ENCODE measurements at regions not wholly inside any gene's neighbourhood (a gene's known extent, or its start where the extent isn't known, plus 50 kb on each side); places are given as distances from the start of the nearest gene placed in this dataset.
A peak's percentile ranks its signal among the peaks of the same experiment; 100 is the strongest.

- H3K27me3 ChIP-seq, result no peaks in the 10 kb centered on the region
- peak overlapping the region in 2 of 11 experiments; percentile 50 to 73; a peak in 6 of 22 replicates for H3K27ac ChIP-seq
- peak overlapping the region in 1 of 11 experiments; percentile 31; a peak in 2 of 22 replicates for H3K9ac ChIP-seq
- H3K9me3 ChIP-seq (replicated peaks in 1 of 11), result peaks cover 0 to 25% (median 0%) of the 10 kb centered on the region in 11 experiments; a peak in 7 of 22 replicates
- H3K4me2 ChIP-seq, result peak overlapping the region; percentile 2 to 74 (median 30); a peak in 17 of 22 replicates
- TF ChIP-seq Cebpa-rat (IDR thresholded peaks at IDR 0.05), result no peak
- H3K4me1 ChIP-seq, result peaks cover 23 to 54% (median 32%) of the 10 kb centered on the region in 10 experiments
- no peaks in the 10 kb centered on the region for H4K20me1 ChIP-seq
- no peaks in the 10 kb centered on the region for H3K36me3 ChIP-seq
- H3K4me3 ChIP-seq, result no peak overlapping the region
These were observed 120.3 kb upstream of the SLC6A11 start for GRCh38 chr3:10695595-10696285.

DNA sequence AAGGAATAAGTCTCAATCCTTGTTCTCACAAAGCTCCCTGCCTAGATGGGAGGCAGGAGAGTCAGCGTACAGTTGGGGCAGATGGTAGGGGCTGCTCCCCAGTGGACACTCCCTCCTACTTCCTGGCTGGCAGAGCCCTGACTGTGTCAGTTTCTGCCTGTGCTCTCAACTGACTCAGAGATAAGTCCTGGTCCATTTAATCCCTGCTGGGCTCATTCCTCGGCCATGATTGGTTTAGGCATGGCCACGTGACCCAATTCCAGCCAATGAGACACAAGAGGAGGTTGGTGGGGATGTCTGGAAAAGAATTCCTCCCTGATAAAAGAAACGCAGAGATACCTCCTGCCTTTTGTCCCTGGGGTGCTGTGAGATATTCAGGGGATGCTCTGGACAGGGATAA, 118.1 kb upstream of the SLC6A11 start:
- Histone ChIP-seq H3K27ac (no peak overlapping the region), H3K27me3 (no peaks in the 10 kb centered on the region)

DNA sequence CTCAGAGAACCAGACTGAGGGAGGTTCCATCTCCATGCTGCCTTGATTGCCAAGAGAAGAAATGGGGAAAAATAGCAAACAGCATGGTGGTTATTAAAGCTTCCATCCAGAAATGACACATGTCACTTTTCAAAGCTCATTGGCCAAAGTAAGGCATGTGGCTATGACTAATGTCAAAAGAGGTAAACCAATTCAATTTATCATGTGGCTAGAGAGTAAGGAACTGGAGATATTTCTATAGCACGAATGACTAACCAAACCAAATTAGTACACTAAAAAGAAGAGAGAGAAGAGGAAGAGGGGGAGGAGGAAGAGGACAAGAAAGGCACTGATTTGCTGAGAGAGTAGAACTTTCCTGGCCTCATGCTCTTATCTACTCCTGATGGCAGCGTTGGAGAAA, 115.2 kb upstream of the SLC6A11 start:
- H3K27ac ChIP-seq, result no peak overlapping the region; a peak in 1 of 22 replicates
- no peak overlapping the region for H3K9ac ChIP-seq
- no peaks in the 10 kb centered on the region for H3K36me3 ChIP-seq
- H4K20me1 ChIP-seq, result no peaks in the 10 kb centered on the region
- H3K4me2 ChIP-seq, result peak overlapping the region in 2 of 11 experiments; percentile 4 to 43; a peak in 4 of 22 replicates
- TF ChIP-seq Cebpa-rat (IDR thresholded peaks at IDR 0.05), result no peak
- 0 out of 22 replicates have a peak, but pooled peaks cover 0 to 8% (median 0%) of the 10 kb centered on the region in 11 experiments for H3K9me3 ChIP-seq (replicated peaks in 1 of 11)
- H3K27me3 ChIP-seq, result peaks cover 0 to 9% (median 0%) of the 10 kb centered on the region in 11 experiments; a peak in 6 of 22 replicates
- H3K4me1 ChIP-seq, result peaks cover 8 to 44% (median 24%) of the 10 kb centered on the region in 10 experiments
- no peak overlapping the region for H3K4me3 ChIP-seq

More for the DNA sequence above, 118.1 kb upstream of the SLC6A11 start:
- no peaks in the 10 kb centered on the region for H3K36me3 ChIP-seq
- no peaks in the 10 kb centered on the region for H4K20me1 ChIP-seq
- H3K4me2 ChIP-seq, result peak overlapping the region in 1 of 11 experiments; percentile 1; a peak in 1 of 22 replicates
- peaks cover 20 to 69% (median 29%) of the 10 kb centered on the region in 10 experiments for H3K4me1 ChIP-seq
- no peak for TF ChIP-seq Cebpa-rat (IDR thresholded peaks at IDR 0.05)
- no peak overlapping the region for H3K4me3 ChIP-seq
- no peak overlapping the region for H3K9ac ChIP-seq
- peaks cover 0 to 26% (median 0%) of the 10 kb centered on the region in 11 experiments; a peak in 7 of 22 replicates for H3K9me3 ChIP-seq (replicated peaks in 1 of 11)

DNA sequence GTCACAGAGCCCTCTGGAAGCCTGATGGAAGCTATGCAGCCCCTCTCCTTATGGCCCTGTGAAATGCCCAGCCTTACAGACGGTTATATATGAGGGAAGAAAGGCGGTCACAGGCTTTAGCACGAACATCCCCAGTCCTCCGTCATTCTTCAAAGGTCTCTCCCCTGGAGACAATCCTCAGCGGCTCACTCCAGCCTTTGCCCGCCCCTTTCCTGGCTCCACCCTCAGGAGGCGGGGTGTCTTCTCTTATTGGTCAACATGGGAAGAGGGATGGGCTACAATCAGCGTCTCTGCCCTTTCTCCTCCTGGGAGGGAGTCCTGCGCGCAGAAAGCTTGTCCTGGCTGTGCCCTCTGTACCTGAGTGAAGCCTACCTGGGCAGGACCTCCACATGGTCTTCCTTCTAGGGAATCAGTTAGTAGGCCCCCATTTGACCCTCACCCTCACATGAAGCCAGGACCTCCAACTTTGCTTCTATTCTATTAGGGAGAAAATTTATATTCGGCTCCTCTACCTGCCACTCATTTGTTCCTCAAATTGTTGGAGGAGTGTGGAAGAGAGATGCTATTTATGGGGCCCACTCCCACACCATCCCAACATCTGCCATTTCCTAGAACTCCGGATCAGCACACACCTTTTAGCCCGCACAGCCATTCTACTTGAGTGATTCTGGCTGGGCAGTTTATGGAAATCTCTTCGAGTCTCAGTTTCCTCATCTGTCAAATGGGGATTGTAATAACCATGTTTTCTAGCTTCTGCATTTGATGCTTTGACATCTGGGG, 112.9 kb upstream of the SLC6A11 start:
- TF ChIP-seq Cebpa-rat (IDR thresholded peaks at IDR 0.05), result no peak
- Histone ChIP-seq H4K20me1 (no peaks in the 10 kb centered on the region), H3K36me3 (no peaks in the 10 kb centered on the region), H3K9me3 (replicated peaks in 1 of 11) (0 out of 22 replicates have a peak, but pooled peaks cover 0 to 8% (median 0%) of the 10 kb centered on the region in 11 experiments), H3K27me3 (peaks cover 20 to 32% (median 23%) of the 10 kb centered on the region in 11 experiments), H3K27ac (no peak overlapping the region), H3K4me1 (peaks cover 11 to 37% (median 26%) of the 10 kb centered on the region in 10 experiments; a peak in 17 of 20 replicates), H3K9ac (no peak overlapping the region), H3K4me3 (no peak overlapping the region), H3K4me2 (peak overlapping the region; percentile 4 to 60 (median 34); a peak in 19 of 22 replicates)

GRCh38 chr3:10703875-10704274, 112.2 kb upstream of the SLC6A11 start:
- no peak overlapping the region for H3K27ac ChIP-seq
- peaks cover 27 to 39% (median 30%) of the 10 kb centered on the region in 11 experiments for H3K27me3 ChIP-seq
- H3K9ac ChIP-seq, result no peak overlapping the region
- no peak for TF ChIP-seq Cebpa-rat (IDR thresholded peaks at IDR 0.05)
- peaks cover 11 to 37% (median 26%) of the 10 kb centered on the region in 10 experiments; a peak in 17 of 20 replicates for H3K4me1 ChIP-seq
- no peaks in the 10 kb centered on the region for H3K36me3 ChIP-seq
- H3K4me3 ChIP-seq, result no peak overlapping the region
- peaks cover 0 to 6% (median 0%) of the 10 kb centered on the region in 11 experiments; a peak in 1 of 22 replicates for H4K20me1 ChIP-seq
- 0 out of 22 replicates have a peak, but pooled peaks cover 0 to 8% (median 0%) of the 10 kb centered on the region in 11 experiments for H3K9me3 ChIP-seq (replicated peaks in 1 of 11)
- H3K4me2 ChIP-seq, result peak overlapping the region in 3 of 11 experiments; percentile 45 to 55 (median 48); a peak in 2 of 22 replicates

DNA sequence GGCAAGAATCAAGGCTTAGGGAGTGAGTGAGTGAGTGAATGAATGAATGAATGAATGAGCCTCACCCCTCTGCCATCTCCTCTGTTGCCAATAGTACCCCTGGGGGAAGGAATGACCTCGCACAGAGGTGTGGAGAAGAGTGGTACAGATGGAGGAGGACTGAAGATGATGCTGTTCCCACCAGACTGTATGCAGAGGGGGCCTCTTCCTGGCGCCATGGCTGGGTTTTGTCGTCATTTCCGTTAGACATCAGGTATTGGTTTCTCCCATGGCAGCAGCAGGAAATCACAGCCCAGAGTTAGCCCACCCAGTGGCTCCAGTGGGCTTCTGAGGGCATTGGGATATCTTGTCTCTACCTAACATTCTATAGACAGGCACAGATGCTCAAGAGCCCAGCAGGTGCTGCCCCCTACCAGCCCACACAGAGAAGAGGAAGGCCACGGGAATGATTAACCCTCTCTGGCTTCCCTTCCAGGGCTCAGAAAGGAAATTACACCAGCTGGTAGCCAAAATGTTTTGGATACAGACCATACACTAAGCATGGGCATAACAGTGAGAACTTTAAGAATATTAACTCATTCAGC, 109.8 kb upstream of the SLC6A11 start:
- no peak overlapping the region for H3K27ac ChIP-seq
- H3K9me3 ChIP-seq (replicated peaks in 1 of 11), result no peaks in the 10 kb centered on the region
- peaks cover 35 to 53% (median 41%) of the 10 kb centered on the region in 11 experiments for H3K27me3 ChIP-seq
- H3K9ac ChIP-seq, result no peak overlapping the region
- H3K4me3 ChIP-seq, result no peak overlapping the region
- TF ChIP-seq Cebpa-rat (IDR thresholded peaks at IDR 0.05), result no peak
- H3K4me2 ChIP-seq, result peak overlapping the region in 6 of 11 experiments; percentile 18 to 86 (median 82); a peak in 10 of 22 replicates
- H3K36me3 ChIP-seq, result no peaks in the 10 kb centered on the region
- peaks cover 4 to 37% (median 20%) of the 10 kb centered on the region in 10 experiments; a peak in 16 of 20 replicates for H3K4me1 ChIP-seq
- H4K20me1 ChIP-seq, result peaks cover 0 to 12% (median 0%) of the 10 kb centered on the region in 11 experiments; a peak in 3 of 22 replicates

- no peak overlapping the region for H3K27ac ChIP-seq
These were observed 109.2 kb upstream of the SLC6A11 start for GRCh38 chr3:10706740-10707399.

More at GRCh38 chr3:10706740-10707399, 109.2 kb upstream of the SLC6A11 start:
- H3K27me3 ChIP-seq, result peaks cover 35 to 53% (median 41%) of the 10 kb centered on the region in 11 experiments
- H4K20me1 ChIP-seq, result peaks cover 0 to 12% (median 0%) of the 10 kb centered on the region in 11 experiments; a peak in 3 of 22 replicates
- H3K36me3 ChIP-seq, result no peaks in the 10 kb centered on the region
- no peak for TF ChIP-seq Cebpa-rat (IDR thresholded peaks at IDR 0.05)
- H3K9ac ChIP-seq, result peak overlapping the region in 4 of 11 experiments; percentile 4 to 58 (median 48); a peak in 4 of 22 replicates
- H3K4me1 ChIP-seq, result peaks cover 0 to 36% (median 20%) of the 10 kb centered on the region in 10 experiments; a peak in 14 of 20 replicates
- peak overlapping the region; percentile 56 to 86 (median 81) for H3K4me2 ChIP-seq
- H3K9me3 ChIP-seq (replicated peaks in 1 of 11), result no peaks in the 10 kb centered on the region
- H3K4me3 ChIP-seq, result peak overlapping the region in 9 of 10 experiments; percentile 46 to 65 (median 55); a peak in 17 of 20 replicates

All from BLaER1 treated with 17β-estradiol and CSF1 and Interleukin-3, amounts not matched to agents 10 nM and 100 nM (cell line).